GM18505 (cell line): ENCODE measurements at regions not wholly inside any gene's neighbourhood (a gene's known extent, or its start where the extent isn't known, plus 50 kb on each side); places are given as distances from the start of the nearest gene placed in this dataset.

Experiments
- ATAC-seq: cut with Tn5 transposase; IDR thresholded peaks from one replicate; pipeline ENCODE4 v1.9.1; 2021; ENCODE audit not compliant: unreplicated experiment
- POLR2A ChIP-seq: IDR thresholded peaks from 4 replicates; pipeline ENCODE4 v1.6.1; 2011; ENCODE audit warnings: borderline replicate concordance; ENCODE audit not compliant: insufficient read depth, insufficient read length; ENCODE audit errors: extremely low read depth

- ATAC-seq = no peak
- no peak for TF ChIP-seq POLR2A
Measured at GRCh38 chrX:69321789-69322188, 156.5 kb upstream of the PJA1 start.

- no peak for ATAC-seq
- no peak for TF ChIP-seq POLR2A
Measured at GRCh38 chrX:69321006-69321655, 155.9 kb upstream of the PJA1 start.

GRCh38 chrX:69320116-69320515 is 154.9 kb upstream of the PJA1 start:
- no peak for TF ChIP-seq POLR2A
- no peak for ATAC-seq

- no peak for ATAC-seq
- TF ChIP-seq POLR2A = no peak
Measured at GRCh38 chrX:69319376-69319775, 154.1 kb upstream of the PJA1 start.

GRCh38 chrX:69318651-69319340 is 153.5 kb upstream of the PJA1 start:
- no peak for TF ChIP-seq POLR2A
- ATAC-seq = no peak

- ATAC-seq = no peak
- no peak for TF ChIP-seq POLR2A
Measured at GRCh38 chrX:69317721-69318120, 152.5 kb upstream of the PJA1 start.

- TF ChIP-seq POLR2A = no peak
- ATAC-seq = no peak
Measured at GRCh38 chrX:69314436-69315348, 149.4 kb upstream of the PJA1 start.

- no peak for ATAC-seq
- TF ChIP-seq POLR2A = no peak
Measured at GRCh38 chrX:69313617-69314290, 148.5 kb upstream of the PJA1 start.

- no peak for ATAC-seq
- no peak for TF ChIP-seq POLR2A
Measured at GRCh38 chrX:69311936-69312670, 146.8 kb upstream of the PJA1 start.

- no peak for TF ChIP-seq POLR2A
- ATAC-seq = no peak
Measured at GRCh38 chrX:69309074-69309792, 144.0 kb upstream of the PJA1 start.

- no peak for TF ChIP-seq POLR2A
- no peak for ATAC-seq
Measured at GRCh38 chrX:69307756-69308155, 142.5 kb upstream of the PJA1 start.

- ATAC-seq = no peak
- TF ChIP-seq POLR2A = no peak
Measured at GRCh38 chrX:69307029-69307428, 141.8 kb upstream of the PJA1 start.
